BLaER1 (cell line): ENCODE measurements at regions not wholly inside any gene's neighbourhood (a gene's known extent, or its start where the extent isn't known, plus 50 kb on each side); places are given as distances from the start of the nearest gene placed in this dataset.
"Not testable (repeated sequence)": the region's sequence is repeated elsewhere in the genome, so short reads cannot be mapped to it uniquely, and the experiment has no call there.

Experiments used
- H3K27ac ChIP-seq: shearing (Covaris generic); formaldehyde crosslinking; 2 replicates; pipeline ENCODE4 v1.8.1; 2022
- H3K27me3 ChIP-seq: shearing (Covaris generic); formaldehyde crosslinking; 2 replicates; pipeline ENCODE4 v1.8.1; 2022
- H3K36me3 ChIP-seq: shearing (Covaris generic); formaldehyde crosslinking; 2 replicates; pipeline ENCODE4 v1.8.1; 2022
- H3K4me1 ChIP-seq: shearing (Covaris generic); formaldehyde crosslinking; 2 replicates; pipeline ENCODE4 v1.8.1; 2022
- H3K4me2 ChIP-seq: shearing (Covaris generic); formaldehyde crosslinking; 2 replicates; pipeline ENCODE4 v1.8.1; 2022
- H3K4me3 ChIP-seq: shearing (Covaris generic); formaldehyde crosslinking; 2 replicates; pipeline ENCODE4 v1.8.1; 2022
- H3K9ac ChIP-seq: shearing (Covaris generic); formaldehyde crosslinking; 2 replicates; pipeline ENCODE4 v1.8.1; 2022
- H3K9me3 ChIP-seq: shearing (Covaris generic); formaldehyde crosslinking; 2 replicates; pipeline ENCODE4 v1.8.1; 2022
- H4K20me1 ChIP-seq: shearing (Covaris generic); formaldehyde crosslinking; 2 replicates; pipeline ENCODE4 v1.8.1; 2022
- Cebpa-rat ChIP-seq: shearing (Covaris generic); IDR thresholded peaks from 2 replicates; pipeline ENCODE4 v1.8.1; 2022

DNA sequence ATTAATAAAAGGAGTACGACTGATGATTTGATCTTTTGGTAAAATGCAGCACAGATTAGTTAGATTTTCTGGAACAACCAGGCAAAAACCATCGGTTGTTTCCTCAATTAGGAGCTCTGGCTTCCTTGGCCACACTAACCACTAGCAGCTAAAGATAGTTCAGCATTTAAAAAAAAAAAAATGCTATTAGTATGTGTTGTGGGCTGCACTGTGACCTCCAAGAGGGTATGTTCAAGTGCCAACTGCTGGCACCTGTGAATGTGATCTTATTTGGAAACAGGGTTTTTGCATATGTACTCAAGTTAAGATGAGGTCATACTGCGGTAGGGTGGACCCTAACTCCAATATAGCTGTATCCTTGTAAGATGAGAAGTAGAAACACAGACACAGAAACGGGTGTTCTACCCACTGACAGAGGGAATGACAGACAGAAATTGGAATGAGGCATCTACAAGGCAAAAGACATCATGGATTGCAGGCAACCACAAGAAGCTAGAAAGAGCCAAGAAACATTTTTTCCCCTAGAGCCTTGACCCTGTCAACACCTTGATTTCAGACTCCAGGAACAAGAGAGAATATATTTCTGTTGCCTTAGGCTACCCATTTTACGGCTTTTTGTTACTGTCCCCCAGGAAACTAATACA is 534.6 kb upstream of the ROBO2 start:
- Histone ChIP-seq H3K9me3 (peaks cover 34% of the 10 kb centered on the region), H3K4me3 (no peak overlapping the region; the same call in 1 of the 2 replicates), H3K4me1 (peaks cover 37% of the 10 kb centered on the region), H3K4me2 (peak overlapping the region; percentile 62), H3K27me3 (no peaks in the 10 kb centered on the region), H4K20me1 (no peaks in the 10 kb centered on the region), H3K9ac (peak overlapping the region; percentile 21; the same call in 1 of the 2 replicates), H3K36me3 (no peaks in the 10 kb centered on the region), H3K27ac (peak overlapping the region; percentile 64)
- TF ChIP-seq Cebpa-rat: no peak

DNA sequence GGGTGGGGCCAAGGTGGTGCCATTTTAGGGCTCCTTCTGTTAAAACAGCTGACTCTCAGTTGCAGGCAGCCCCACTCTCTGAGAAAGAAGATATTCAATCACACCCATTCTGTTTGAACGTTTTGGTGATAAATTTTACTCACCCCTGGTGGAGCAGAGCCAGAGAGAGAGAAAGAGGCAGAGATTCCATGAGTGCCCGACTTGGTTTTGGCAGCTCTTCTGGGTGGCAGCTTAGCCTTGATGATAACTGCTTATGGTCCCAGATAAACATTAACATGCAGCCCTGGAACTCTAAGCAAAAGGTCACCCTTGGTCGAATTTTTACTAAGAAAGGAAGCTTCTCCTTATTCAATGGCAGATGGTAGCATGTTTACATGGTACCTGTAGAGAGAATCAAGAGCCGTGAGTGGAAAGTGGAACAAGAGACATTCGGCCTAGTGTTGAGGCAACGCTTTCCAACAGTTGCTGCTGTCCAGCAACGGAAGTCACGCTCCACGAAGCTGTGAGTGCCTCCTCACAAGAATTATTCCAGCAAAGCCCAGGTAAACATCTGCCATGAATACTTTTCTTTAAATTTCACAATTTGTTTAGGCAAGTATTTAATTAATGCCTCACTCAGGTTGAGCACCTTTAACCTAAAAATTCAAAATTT is 530.6 kb upstream of the ROBO2 start:
- Histone ChIP-seq H3K9me3 (peaks cover 38% of the 10 kb centered on the region), H3K36me3 (no peaks in the 10 kb centered on the region), H3K27me3 (no peaks in the 10 kb centered on the region), H3K4me2 (no peak overlapping the region), H3K4me1 (peaks cover 23% of the 10 kb centered on the region), H4K20me1 (no peaks in the 10 kb centered on the region), H3K9ac (no peak overlapping the region), H3K27ac (no peak overlapping the region), H3K4me3 (no peak overlapping the region)
- no peak for TF ChIP-seq Cebpa-rat

DNA sequence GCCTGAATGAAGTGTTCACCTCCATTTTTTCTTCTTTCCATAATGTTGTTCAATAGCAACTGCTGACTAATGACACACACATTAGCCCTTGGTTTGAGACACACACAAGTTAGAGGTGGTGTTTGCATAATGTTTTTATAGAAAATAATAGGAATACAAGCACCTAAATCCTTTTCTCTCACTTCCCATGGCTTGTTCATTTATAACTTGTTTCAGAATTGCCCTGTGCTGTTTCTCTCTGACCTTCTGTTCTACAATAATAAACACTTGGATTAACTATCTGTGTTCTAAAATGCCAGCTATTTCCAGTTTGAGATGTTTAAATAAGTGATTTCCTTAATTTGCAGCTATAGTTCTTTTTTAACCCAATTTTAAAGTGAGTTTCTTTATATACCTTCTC is 525.1 kb upstream of the ROBO2 start:
- Histone ChIP-seq H3K9ac (no peak overlapping the region), H3K36me3 (0 out of 2 replicates have a peak, but pooled peaks cover under 1% of the 10 kb centered on the region), H3K4me2 (no peak overlapping the region), H3K4me1 (peaks cover 5% of the 10 kb centered on the region; the same call in 1 of the 2 replicates), H3K27ac (no peak overlapping the region), H3K27me3 (no peaks in the 10 kb centered on the region), H4K20me1 (no peaks in the 10 kb centered on the region), H3K4me3 (no peak overlapping the region), H3K9me3 (peaks cover 29% of the 10 kb centered on the region)
- TF ChIP-seq Cebpa-rat: no peak

DNA sequence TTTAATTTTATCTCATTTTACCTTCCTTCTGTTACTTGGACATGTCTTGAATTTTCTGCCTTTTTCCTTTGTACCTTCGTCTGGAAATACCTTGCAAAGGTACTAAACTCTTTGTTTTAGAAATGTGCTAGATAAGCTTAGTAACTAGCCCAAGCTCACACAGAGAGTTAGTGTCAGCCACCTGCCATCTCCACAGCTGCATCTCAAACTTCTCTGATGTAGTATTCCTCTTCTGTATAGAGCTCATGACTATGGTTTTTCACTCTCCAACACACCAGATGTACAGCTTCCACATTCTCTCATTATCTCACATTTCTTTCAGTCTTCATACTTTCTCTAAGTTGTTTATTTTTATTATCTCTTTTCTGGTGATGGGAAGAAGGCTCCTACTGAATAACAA is 516.6 kb upstream of the ROBO2 start:
- Histone ChIP-seq H3K4me3 (no peak overlapping the region), H3K9ac (no peak overlapping the region), H3K9me3 (peaks cover 18% of the 10 kb centered on the region; the same call in 1 of the 2 replicates), H4K20me1 (no peaks in the 10 kb centered on the region), H3K27ac (no peak overlapping the region), H3K36me3 (0 out of 2 replicates have a peak, but pooled peaks cover 6% of the 10 kb centered on the region), H3K4me2 (no peak overlapping the region; the same call in 1 of the 2 replicates), H3K4me1 (peaks cover 5% of the 10 kb centered on the region; the same call in 1 of the 2 replicates), H3K27me3 (no peaks in the 10 kb centered on the region)
- no peak for TF ChIP-seq Cebpa-rat

DNA sequence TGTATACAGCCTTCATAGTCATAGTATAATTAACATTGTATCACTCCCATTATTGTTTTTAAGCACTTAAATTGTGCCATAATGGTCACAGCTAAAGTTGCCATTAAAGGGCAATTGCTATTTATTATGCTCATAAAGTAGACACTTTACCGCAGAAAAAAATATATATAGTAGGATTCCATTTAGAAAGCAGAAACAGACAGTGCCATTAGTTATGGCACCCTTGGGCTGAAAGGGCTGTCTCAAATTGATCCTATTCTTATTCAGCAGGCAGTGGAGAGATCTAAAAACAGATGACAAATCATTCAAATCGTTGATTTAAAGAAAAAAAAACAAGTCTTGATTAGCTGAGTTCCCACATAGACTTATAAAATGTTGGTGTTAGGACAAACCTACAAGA is 514.2 kb upstream of the ROBO2 start:
- Histone ChIP-seq H3K9me3 (peaks cover 17% of the 10 kb centered on the region; the same call in 1 of the 2 replicates), H3K4me1 (no peaks in the 10 kb centered on the region; the same call in 1 of the 2 replicates), H3K4me2 (no peak overlapping the region), H3K36me3 (no peaks in the 10 kb centered on the region), H3K4me3 (no peak overlapping the region), H3K27me3 (no peaks in the 10 kb centered on the region), H3K27ac (no peak overlapping the region), H4K20me1 (no peaks in the 10 kb centered on the region), H3K9ac (no peak overlapping the region)
- TF ChIP-seq Cebpa-rat: no peak

DNA sequence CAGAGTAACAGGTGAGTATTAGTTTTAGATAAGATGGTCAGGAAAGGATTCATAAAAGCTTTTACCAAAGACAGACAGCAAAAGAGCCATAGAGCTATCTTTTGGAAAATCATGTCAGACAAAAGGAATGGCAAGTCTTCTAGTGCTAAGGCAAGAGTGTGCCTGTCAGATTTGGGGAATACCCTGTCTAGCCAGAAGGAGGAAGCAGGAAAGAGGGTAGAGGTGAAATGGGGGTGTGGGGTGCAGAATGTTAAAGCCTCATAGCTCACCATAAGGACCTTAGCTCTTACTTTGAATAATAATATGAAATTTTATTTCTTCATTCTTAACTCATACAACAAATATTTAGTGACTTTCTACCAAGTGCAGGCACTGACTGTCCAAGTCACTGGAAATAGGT is 512.1 kb upstream of the ROBO2 start:
- no peak for TF ChIP-seq Cebpa-rat
- no peak overlapping the region for H3K27ac ChIP-seq
- H3K27me3 ChIP-seq: no peaks in the 10 kb centered on the region
- no peaks in the 10 kb centered on the region for H3K36me3 ChIP-seq
- H3K9ac ChIP-seq: no peak overlapping the region
- no peaks in the 10 kb centered on the region for H4K20me1 ChIP-seq
- no peak overlapping the region for H3K4me2 ChIP-seq
- no peak overlapping the region for H3K4me3 ChIP-seq
- H3K4me1 ChIP-seq: no peaks in the 10 kb centered on the region; the same call in 1 of the 2 replicates
- peaks cover 13% of the 10 kb centered on the region; the same call in 1 of the 2 replicates for H3K9me3 ChIP-seq

DNA sequence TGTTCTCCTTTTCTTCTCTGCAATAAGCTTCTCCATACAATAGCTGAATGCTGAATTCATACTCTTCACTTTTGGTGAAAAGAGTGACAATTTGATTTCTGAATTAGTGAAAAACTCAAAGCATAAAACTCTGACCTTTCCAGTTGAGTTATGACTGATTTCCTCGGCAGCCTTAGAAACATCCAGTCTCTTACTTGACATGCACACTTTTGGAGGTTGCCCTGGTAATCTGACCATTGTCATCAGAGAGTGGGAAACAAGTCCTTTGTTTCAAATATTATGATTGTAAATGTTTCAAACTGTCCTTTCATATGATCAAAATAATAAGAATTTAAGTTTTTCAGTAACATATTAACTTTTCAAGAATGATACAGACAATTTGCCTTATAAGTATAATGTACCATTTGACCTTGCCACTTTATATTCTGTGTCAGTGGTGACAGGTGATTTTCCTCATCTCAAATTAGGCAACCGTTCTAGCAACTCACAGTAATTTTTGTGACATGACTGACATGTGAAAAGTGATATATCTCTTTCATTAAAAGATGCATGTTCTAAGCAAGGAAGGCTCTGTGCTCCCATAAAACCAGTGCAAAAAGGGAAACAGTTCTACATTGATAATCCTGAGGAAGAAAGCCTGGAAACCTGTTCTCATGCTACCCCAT is 507.6 kb upstream of the ROBO2 start:
- Histone ChIP-seq H3K9me3 (peaks cover 36% of the 10 kb centered on the region), H3K4me3 (no peak overlapping the region)
- no peak for TF ChIP-seq Cebpa-rat

DNA sequence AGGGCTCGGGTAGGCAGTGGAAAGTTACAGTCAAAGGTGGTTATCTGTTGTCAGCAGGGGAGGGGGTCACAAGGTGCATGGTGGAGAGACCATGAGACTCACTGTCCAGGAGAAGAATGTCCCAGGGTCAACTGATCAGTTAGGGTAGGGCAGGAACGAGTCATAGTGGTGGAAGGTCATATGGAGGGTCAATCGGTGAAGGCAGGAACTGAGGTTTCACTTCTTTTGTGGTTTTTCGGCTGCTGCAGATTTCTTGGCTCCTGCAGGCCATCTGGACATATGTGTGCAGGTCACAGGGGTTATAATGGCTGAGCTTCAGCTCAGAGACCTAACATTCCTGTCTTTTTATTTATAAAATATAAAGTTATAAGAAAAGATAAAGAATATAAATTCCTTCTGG is 506.2 kb upstream of the ROBO2 start:
- not testable (repeated sequence) for H4K20me1 ChIP-seq, H3K9ac ChIP-seq, H3K27ac ChIP-seq, H3K36me3 ChIP-seq, H3K4me2 ChIP-seq, H3K27me3 ChIP-seq, H3K4me1 ChIP-seq, H3K4me3 ChIP-seq
- peaks cover 44% of the 10 kb centered on the region for H3K9me3 ChIP-seq

More for the DNA sequence above, 507.6 kb upstream of the ROBO2 start:
- Histone ChIP-seq H4K20me1 (no peaks in the 10 kb centered on the region), H3K4me1 (no peaks in the 10 kb centered on the region), H3K9ac (no peak overlapping the region), H3K4me2 (no peak overlapping the region), H3K27ac (no peak overlapping the region), H3K36me3 (no peaks in the 10 kb centered on the region), H3K27me3 (no peaks in the 10 kb centered on the region)

DNA sequence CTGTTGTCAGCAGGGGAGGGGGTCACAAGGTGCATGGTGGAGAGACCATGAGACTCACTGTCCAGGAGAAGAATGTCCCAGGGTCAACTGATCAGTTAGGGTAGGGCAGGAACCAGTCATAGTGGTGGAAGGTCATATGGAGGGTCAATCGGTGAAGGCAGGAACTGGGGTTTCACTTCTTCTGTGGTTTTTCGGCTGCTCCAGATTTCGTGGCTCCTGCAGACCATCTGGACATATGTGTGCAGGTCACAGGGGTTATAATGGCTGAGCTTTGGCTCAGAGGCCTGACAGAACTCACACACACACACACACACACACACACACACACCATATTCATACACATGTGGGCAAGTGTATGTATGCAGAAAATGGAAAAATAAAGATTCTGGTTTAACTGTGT is 502.0 kb upstream of the ROBO2 start:
- H4K20me1 ChIP-seq, H3K27me3 ChIP-seq, H3K4me3 ChIP-seq, H3K27ac ChIP-seq, H3K4me2 ChIP-seq, H3K9ac ChIP-seq, H3K36me3 ChIP-seq: not testable (repeated sequence)
- Histone ChIP-seq H3K4me1 (peaks cover 22% of the 10 kb centered on the region), H3K9me3 (peaks cover 48% of the 10 kb centered on the region)

DNA sequence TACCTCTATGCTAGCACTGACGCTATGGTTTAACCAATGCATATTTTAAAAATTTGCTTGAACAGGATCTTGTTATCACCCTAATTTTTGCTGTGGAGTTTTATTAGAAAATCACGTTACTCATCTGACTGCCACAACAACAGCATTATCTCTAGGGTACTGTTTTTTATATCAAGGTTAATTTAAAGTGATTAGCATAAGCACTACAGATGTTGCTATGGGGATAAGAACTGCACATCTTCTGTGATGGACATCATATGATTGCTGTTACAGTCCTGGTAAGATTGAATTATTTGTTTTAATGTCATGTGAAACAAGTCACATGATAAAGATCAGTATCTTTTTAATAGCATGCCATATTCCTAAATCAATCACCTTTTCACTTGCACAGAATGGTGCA is 492.2 kb upstream of the ROBO2 start:
- H3K9me3 ChIP-seq: peaks cover 50% of the 10 kb centered on the region
- TF ChIP-seq Cebpa-rat: no peak
- H4K20me1 ChIP-seq: no peaks in the 10 kb centered on the region

More for the DNA sequence above, 492.2 kb upstream of the ROBO2 start:
- no peak overlapping the region for H3K9ac ChIP-seq
- no peak overlapping the region for H3K4me2 ChIP-seq
- peaks cover 18% of the 10 kb centered on the region for H3K36me3 ChIP-seq
- no peak overlapping the region for H3K4me3 ChIP-seq
- no peaks in the 10 kb centered on the region for H3K27me3 ChIP-seq
- H3K4me1 ChIP-seq: no peaks in the 10 kb centered on the region
- H3K27ac ChIP-seq: no peak overlapping the region
